LHCN-M2 (cell line): ENCODE measurements at regions not wholly inside any gene's neighbourhood (a gene's known extent, or its start where the extent isn't known, plus 50 kb on each side); places are given as distances from the start of the nearest gene placed in this dataset.
A peak's percentile ranks its signal among the peaks of the same experiment; 100 is the strongest.
"Not testable (repeated sequence)": the region's sequence is repeated elsewhere in the genome, so short reads cannot be mapped to it uniquely, and the experiment has no call there.

Experiments
- DNase-seq: peaks from one replicate; pipeline ENCODE4 v3.0.0-alpha.2; 2012; ENCODE audit warnings: low read depth

GRCh38 chr7:81478664-81479063 lies 291.2 kb downstream of the HGF start:
- no peak for DNase-seq

- DNase-seq, result not testable (repeated sequence)
Measured at GRCh38 chr7:81478201-81478600, 291.6 kb downstream of the HGF start.

DNA sequence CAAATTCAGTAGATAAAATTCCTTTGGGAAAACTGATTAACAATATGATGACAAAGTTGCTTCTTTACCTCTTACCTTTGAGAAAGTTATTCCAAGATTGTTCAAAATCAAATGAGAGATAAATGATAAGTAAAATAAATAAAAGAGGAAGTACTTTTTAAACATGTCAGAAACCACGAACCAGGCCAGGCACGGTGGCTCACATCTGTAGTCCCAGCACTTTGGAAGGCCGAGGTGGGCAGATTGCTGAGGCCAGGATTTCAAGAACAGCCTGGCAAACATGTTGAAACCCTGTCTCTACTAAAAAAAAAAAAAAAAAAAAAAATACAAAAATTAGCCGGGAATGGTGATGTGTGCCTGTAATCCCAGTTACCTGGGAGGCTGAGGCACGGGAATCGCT lies 296.6 kb downstream of the HGF start:
- no peak for DNase-seq

DNA sequence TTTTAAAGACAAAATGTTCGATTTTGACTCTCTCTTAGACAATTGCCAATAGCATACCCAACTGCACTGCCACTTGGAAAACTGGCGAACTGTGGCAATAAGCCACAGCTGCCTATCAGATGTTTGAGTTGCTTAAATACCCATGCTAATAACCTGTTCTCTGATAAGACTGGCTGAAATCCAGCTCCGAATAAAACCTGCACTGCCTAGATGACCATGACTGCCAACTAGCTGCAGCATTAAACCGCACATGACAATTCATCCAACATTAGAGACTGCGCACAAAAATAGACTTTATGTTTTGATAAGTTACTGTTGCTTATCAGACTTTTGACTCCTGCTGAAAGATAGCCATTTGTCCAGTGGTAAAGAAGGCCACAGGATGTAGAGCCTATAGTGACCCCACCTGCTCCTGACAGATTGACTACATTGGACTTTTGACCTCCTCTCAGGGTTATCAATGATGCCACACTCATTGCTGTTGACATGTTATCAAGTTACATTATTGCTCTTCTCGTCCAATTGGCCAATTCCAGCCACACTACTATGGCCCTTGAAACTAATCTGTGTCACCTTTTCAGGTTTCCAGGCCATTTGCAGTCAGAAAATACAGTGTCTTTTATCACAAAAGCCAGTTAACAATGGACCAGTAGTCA lies 299.0 kb downstream of the HGF start:
- DNase-seq, result no peak

- DNase-seq, result peak; percentile 88
Measured at GRCh38 chr7:81469869-81470723, 299.8 kb downstream of the HGF start.

GRCh38 chr7:81469153-81469868 lies 300.5 kb downstream of the HGF start:
- DNase-seq, result no peak

DNA sequence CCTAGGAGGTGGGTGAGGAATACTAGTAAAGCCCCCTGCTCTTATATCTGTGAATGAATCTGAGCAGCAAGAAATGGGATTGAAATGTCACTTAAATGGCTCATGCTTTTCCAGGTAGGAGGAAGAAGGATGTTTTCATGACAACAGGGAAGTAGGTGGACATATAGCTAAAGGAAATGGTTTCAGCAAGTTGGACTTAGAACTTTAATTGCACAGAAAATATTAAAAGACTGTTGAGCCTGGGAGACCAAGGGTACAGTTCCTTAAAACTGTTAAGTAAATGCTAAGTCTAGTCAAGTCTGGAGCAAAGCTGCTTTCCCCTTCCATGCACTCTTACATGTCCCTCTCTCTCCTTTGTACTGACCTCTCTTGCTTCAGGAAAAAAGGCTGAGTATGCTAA lies 301.3 kb downstream of the HGF start:
- DNase-seq, result no peak

DNA sequence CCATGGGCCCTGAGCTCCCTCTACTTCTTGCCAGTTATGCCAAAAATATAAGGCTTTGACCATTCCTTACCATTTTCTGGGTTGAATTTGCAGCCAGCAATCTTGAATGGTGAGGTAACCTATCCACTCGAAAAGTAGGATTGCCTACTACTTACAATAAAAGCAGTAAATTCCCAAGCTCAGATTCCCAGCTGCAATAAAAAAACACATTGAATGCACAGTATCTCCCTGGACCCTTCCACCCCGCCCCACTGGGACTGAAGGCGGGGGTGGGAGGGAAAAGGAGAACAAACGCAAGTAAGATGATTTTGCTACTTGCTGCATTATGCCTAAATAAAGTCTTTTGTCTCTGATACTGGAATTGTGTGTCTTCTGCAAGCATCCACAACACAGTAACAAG lies 301.9 kb downstream of the HGF start:
- no peak for DNase-seq

DNA sequence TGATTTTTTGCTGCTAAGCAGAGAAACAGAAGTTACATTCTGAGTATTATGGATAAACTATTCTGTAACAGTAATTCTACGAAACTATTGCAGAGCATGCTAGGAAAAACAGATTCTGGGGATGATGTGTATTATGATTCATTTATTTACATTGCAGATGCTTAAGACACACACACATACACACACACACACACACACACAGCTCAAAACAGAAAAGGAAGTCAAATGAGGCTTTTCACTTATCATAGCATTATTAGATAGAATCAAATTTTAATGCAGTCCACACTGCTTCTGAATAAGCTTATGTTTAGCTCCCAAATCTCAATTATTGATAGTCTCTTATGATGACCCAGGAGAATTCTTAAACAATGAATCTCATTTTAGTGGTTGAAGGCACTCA lies 307.2 kb downstream of the HGF start:
- peak; percentile 77 for DNase-seq

DNA sequence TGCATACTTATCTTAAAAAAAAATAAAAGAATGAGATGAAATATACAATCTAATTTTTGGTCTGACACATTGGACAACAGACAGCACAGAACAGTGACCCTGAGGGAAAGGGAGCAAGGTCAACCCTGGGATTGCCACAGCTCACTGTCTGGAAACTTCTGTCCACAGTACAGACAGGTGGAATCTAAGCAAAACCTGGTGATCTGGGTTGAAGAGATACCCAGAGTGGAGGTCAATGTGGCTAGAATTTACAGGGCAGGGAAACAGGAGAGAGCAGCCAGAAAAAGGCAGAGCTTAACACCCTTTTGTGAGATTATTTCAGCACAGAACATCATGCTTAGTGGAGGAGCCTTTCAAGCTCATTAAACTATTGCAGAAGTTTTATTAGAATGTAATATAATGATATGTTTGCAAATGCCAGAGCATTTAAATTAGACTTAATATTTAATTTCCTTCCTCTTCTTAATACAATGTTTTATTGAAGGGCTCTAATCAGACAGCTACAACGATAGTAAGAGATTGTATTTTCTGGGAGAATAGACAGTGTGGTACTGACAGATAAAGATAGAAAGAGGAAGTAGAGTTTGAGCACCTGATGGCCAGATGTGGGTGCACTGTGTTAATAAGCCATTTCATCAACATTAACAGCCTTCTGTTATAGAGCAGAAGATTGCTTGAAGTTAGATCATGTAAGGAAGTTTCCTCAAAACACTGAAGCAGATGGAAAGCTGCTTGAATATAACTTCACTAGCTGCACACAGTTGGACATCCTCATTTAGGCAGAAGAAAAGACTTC lies 309.4 kb downstream of the HGF start:
- no peak for DNase-seq

DNA sequence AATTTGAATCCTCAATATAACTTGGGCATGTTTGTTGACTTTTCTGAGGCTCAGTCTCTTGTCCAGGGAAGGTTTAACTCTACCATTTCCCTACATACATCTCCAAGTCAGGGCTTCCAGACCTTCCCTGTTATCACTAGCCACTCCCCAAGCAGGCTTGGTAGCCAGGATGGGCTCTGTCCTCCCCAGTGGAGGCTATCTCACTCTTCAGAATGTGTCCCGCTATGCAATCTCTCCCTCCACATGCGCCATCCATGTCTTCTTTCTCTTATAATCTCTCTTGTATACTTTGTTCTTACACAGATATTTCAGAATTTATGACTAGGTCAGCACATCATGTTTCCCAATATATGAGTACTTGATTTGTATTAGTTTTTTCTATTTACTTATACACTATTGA lies 310.4 kb downstream of the HGF start:
- no peak for DNase-seq

DNA sequence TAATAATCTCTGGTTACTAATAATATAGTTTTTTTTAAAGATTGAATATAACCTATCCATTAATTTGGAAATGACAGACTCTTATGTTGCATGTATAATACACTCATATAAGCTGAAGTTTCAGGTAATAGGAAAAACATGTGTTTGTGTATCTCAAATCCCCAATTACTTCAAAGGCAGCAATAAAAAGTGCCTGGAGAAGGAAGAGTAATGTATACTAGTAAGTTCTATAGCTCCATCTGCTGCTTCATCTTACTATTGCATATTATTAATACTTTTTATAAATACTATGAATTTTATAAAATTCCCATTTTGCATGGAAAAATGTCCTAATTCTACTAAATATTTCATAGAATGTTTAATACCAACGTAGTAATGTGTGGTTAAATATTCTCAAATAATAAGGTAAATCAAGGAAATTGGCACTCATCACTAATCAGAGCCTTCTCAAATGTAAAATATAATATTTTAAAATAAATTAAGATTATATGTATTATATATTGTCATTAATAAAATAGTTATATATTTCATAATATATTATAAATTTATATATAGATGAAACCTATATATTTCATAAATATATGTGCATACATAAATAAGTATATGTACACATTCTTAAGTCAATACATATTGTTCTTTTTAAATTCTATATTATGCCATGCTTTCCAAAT lies 311.9 kb downstream of the HGF start:
- DNase-seq, result peak; percentile 53

DNA sequence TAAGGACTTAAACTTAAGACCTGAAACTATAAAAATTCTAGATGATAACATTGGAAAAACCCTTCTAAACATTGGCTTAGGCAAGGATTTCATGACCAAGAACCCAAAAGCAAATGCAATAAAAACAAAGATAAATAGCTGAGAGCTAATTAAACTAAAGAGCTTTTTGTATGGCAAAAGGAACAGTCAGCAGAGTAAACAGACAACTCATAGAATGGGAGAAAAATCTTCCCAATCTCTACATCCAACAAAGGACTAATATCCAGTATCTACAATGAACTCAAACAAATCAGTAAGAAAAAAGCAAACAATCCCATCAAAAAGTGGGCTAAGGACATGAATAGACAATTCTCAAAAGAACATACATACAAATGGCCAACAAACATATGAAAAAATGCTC lies 316.1 kb downstream of the HGF start:
- not testable (repeated sequence) for DNase-seq

DNA sequence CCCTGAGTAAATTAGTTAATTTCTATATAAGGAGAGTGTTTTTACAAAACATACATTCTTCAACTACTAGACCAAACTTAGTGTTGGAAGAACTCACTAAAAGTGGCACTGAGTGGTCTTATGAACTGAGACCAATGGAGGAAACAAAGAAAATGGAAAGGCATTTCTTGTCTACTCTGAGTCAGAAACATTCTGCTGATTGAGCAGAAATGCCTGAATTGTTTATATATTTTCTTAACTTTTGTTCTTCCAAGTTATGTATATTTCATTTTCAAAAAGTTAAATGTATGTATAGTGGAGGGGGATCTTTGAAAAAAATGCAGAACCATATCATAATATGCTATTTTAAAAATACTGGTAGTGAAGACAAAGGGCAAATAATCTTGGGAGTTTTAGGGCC lies 320.7 kb downstream of the HGF start:
- DNase-seq, result no peak

- DNase-seq, result peak; percentile 78
Measured at GRCh38 chr7:81447351-81447952, 322.4 kb downstream of the HGF start.

DNA sequence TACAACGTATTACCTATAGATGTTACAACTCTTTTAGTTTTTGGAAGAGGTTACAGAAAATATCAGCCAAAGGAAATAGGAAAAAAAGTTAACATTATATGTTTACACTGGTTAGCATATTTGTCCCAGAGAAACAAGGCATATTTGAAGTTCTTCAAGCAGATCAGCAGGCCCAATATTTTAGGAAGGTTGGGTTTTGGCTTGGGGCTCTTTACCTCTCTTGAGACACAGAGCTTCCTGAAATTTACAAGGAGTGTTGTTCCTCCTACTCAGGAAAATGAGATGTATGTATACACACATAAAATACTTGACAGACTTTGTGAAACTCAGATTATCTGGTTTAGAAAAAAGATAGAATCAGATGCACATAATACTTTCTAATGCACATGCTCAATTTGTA lies 323.6 kb downstream of the HGF start:
- no peak for DNase-seq

DNA sequence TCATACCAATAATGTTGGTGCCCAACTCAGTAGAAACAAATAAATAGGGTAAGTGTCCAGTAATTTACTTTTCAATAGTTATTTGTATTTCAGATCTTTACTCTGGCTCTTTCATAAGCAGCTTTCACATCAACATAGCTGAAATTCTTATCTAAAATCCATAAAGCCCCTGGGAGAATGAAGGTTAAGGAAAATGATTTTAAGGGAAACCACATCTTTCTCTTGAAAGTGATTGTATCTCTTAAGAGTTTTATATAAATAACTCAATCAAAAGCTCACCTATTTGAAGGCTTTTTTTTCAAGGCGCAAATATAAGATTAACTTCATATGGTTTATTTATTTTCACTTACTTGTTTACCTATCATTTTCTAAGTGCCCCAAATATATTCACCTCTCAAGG lies 324.4 kb downstream of the HGF start:
- DNase-seq, result no peak

DNA sequence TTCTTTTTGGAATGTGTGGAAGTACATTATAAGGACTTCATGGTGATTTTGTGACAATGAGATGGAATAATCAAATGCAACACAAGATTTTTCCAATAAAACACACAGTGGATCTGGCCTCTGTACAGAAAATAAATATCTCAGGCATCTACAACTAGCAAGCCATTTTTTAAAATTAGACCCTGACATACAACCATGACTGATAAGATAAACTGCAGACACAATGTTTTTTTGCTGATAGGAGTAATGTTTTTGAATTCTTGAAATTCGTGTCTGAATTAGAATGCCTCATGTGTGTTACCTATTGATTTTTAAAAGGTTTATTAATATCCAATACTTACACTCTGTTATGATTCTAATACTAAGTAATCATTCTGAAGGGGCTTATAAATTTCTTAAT lies 328.1 kb downstream of the HGF start:
- no peak for DNase-seq

- DNase-seq, result no peak
Measured at GRCh38 chr7:81439591-81439990, 330.3 kb downstream of the HGF start.

GRCh38 chr7:81437160-81437559 lies 332.7 kb downstream of the HGF start:
- DNase-seq, result not testable (repeated sequence)
